Naive thymus-derived CD4-positive, alpha-beta T cell (primary cell): ENCODE measurements at regions not wholly inside any gene's neighbourhood (a gene's known extent, or its start where the extent isn't known, plus 50 kb on each side); places are given as distances from the start of the nearest gene placed in this dataset.

Experiments used
- ATAC-seq: fragments of 150-1000 bp; cut with Tn5 transposase; 2 replicates; pipeline ENCODE4 v1.10.0; 2021; ENCODE audit warnings: mild to moderate bottlenecking, moderate library complexity
- CTCF ChIA-PET: fragments of 350-600 bp; sonication (Branson Sonifier 250); formaldehyde crosslinking; loops from one replicate; lab custom pipeline; 2021; ENCODE audit warnings: antibody characterized with exemption; lab: Charles Lee
- POLR2A ChIA-PET: fragments of 350-600 bp; sonication (Branson Sonifier 250); formaldehyde crosslinking; loops from one replicate; lab custom pipeline; 2021; ENCODE audit warnings: antibody characterized with exemption, inconsistent platforms; lab: Charles Lee
- DNase-seq, 9 donors: peaks; one replicate each; pipeline versions ENCODE4 v3.0.0 to v3.0.0-alpha.2; 2020 to 2022; ENCODE audit warnings: mixed read lengths in 1 of 9
- H3K27ac ChIP-seq: one replicate; pipeline ENCODE4 v1.7.0; 2013; ENCODE audit warnings: mild to moderate bottlenecking, low read depth, low read length, moderate library complexity
- H3K27me3 ChIP-seq, 2 donors: one replicate each; pipeline ENCODE4 v1.7.0; 2013; ENCODE audit warnings: low read length in 2 of 2, mild to moderate bottlenecking in 2 of 2, moderate library complexity in 2 of 2; ENCODE audit not compliant: control insufficient read depth in 2 of 2, insufficient read depth in 2 of 2
- H3K36me3 ChIP-seq, 3 experiments: 1 replicate in 2 of 3; 2 replicates in 1 of 3; pipeline ENCODE4 v1.7.0; 2013; ENCODE audit warnings: low read length in 3 of 3, mild to moderate bottlenecking in 3 of 3, moderate library complexity in 1 of 3; ENCODE audit not compliant: insufficient read depth in 3 of 3, control insufficient read depth in 2 of 3
- H3K4me1 ChIP-seq, 2 donors: one replicate each; pipeline ENCODE4 v1.7.0; 2013; ENCODE audit warnings: low read length in 2 of 2, mild to moderate bottlenecking in 2 of 2, moderate library complexity in 1 of 2; ENCODE audit not compliant: control insufficient read depth in 2 of 2, insufficient read depth in 2 of 2
- H3K4me3 ChIP-seq: 2 replicates; pipeline ENCODE4 v1.7.0; 2013; ENCODE audit warnings: mild to moderate bottlenecking, low read length
- H3K9me3 ChIP-seq, 3 experiments: 1 replicate in 2 of 3; 2 replicates in 1 of 3; pipeline ENCODE4 v1.7.0; 2013; ENCODE audit warnings: low read length in 3 of 3; ENCODE audit not compliant: control insufficient read depth in 2 of 3
- H3K27ac Mint-ChIP-seq, 9 donors: one replicate each; pipeline ENCODE4 v1.8.0; 2020 to 2022; ENCODE audit warnings: mixed read lengths in 9 of 9, mild to moderate bottlenecking in 8 of 9, moderate library complexity in 5 of 9, inconsistent platforms in 2 of 9
- H3K27me3 Mint-ChIP-seq, 5 donors: one replicate each; pipeline ENCODE4 v1.8.0; 2021 to 2022; ENCODE audit warnings: mixed read lengths in 5 of 5, mild to moderate bottlenecking in 1 of 5
- H3K36me3 Mint-ChIP-seq, 5 donors: one replicate each; pipeline ENCODE4 v1.8.0; 2020 to 2022; ENCODE audit warnings: mixed read lengths in 5 of 5, mild to moderate bottlenecking in 3 of 5, inconsistent platforms in 1 of 5
- H3K4me1 Mint-ChIP-seq, 7 donors: one replicate each; pipeline ENCODE4 v1.8.0; 2020 to 2022; ENCODE audit warnings: mixed read lengths in 7 of 7, mild to moderate bottlenecking in 3 of 7, inconsistent platforms in 1 of 7
- H3K4me3 Mint-ChIP-seq, 10 donors: one replicate each; pipeline ENCODE4 v1.8.0; 2020 to 2022; ENCODE audit warnings: mild to moderate bottlenecking in 10 of 10, mixed read lengths in 10 of 10, moderate library complexity in 6 of 10, inconsistent platforms in 2 of 10
- H3K9me3 Mint-ChIP-seq, 11 donors: one replicate each; pipeline ENCODE4 v1.8.0; 2020 to 2022; ENCODE audit warnings: mixed read lengths in 11 of 11, mild to moderate bottlenecking in 4 of 11, inconsistent platforms in 1 of 11, moderate library complexity in 1 of 11
- intact Hi-C, 2 donors: fragments of 100-400 bp; cut with micrococcal nuclease; formaldehyde crosslinking; loops; one replicate each; pipeline ENCODE4 v1.15.1; 2023

- Mint-ChIP-seq H3K36me3 (peaks cover 0 to 19% (median 12%) of the 10 kb centered on the region in 5 donors), H3K9me3 (peaks cover 2 to 11% (median 10%) of the 10 kb centered on the region in 11 donors), H3K4me3 (no peak overlapping the region), H3K27ac (no peak overlapping the region), H3K27me3 (no peaks in the 10 kb centered on the region), H3K4me1 (no peaks in the 10 kb centered on the region)
- Histone ChIP-seq H3K36me3 (no peaks in the 10 kb centered on the region), H3K4me3 (no peak overlapping the region), H3K9me3 (no peaks in the 10 kb centered on the region), H3K4me1 (no peaks in the 10 kb centered on the region), H3K27ac (no peak overlapping the region), H3K27me3 (no peaks in the 10 kb centered on the region)
- no peak for DNase-seq
- no peak for ATAC-seq
- ChIA-PET POLR2A (no interaction called here), CTCF (no interaction called here)
- intact Hi-C loops: no loop called here
Measured at GRCh38 chr1:219266524-219266923, 92.8 kb downstream of the LYPLAL1 start.

- peaks cover 0 to 16% (median 13%) of the 10 kb centered on the region in 5 donors for H3K36me3 Mint-ChIP-seq
Measured at GRCh38 chr1:219265026-219265515, 91.4 kb downstream of the LYPLAL1 start.

GRCh38 chr1:219264561-219264960 is 90.9 kb downstream of the LYPLAL1 start:
- POLR2A ChIA-PET: no interaction called here

More at GRCh38 chr1:219265026-219265515, 91.4 kb downstream of the LYPLAL1 start:
- ChIA-PET POLR2A (no interaction called here), CTCF (no interaction called here)
- no peaks in the 10 kb centered on the region for H3K27me3 Mint-ChIP-seq
- Histone ChIP-seq H3K4me3 (no peak overlapping the region), H3K27me3 (no peaks in the 10 kb centered on the region), H3K4me1 (no peaks in the 10 kb centered on the region), H3K36me3 (no peaks in the 10 kb centered on the region), H3K27ac (no peak overlapping the region), H3K9me3 (peaks cover 0 to 3% (median 0%) of the 10 kb centered on the region in 3 experiments)
- H3K4me3 Mint-ChIP-seq: no peak overlapping the region
- H3K4me1 Mint-ChIP-seq: no peaks in the 10 kb centered on the region
- no peak overlapping the region for H3K27ac Mint-ChIP-seq
- intact Hi-C loops: no loop called here
- peaks cover 2 to 18% (median 11%) of the 10 kb centered on the region in 11 donors for H3K9me3 Mint-ChIP-seq
- DNase-seq (no peak), ATAC-seq (no peak)

More at GRCh38 chr1:219264561-219264960, 90.9 kb downstream of the LYPLAL1 start:
- H3K27me3 Mint-ChIP-seq: no peaks in the 10 kb centered on the region
- no peak overlapping the region for H3K4me3 ChIP-seq
- no peaks in the 10 kb centered on the region for H3K27me3 ChIP-seq
- intact Hi-C loops: no loop called here
- no peak overlapping the region for H3K27ac ChIP-seq
- no peaks in the 10 kb centered on the region for H3K4me1 Mint-ChIP-seq
- CTCF ChIA-PET: no interaction called here
- no peak overlapping the region for H3K4me3 Mint-ChIP-seq
- no peaks in the 10 kb centered on the region for H3K36me3 ChIP-seq
- H3K9me3 Mint-ChIP-seq: peaks cover 2 to 19% (median 11%) of the 10 kb centered on the region in 11 donors
- no peak overlapping the region for H3K27ac Mint-ChIP-seq
- no peak for DNase-seq
- no peak for ATAC-seq
- H3K36me3 Mint-ChIP-seq: peaks cover 0 to 17% (median 10%) of the 10 kb centered on the region in 5 donors
- no peaks in the 10 kb centered on the region for H3K4me1 ChIP-seq
- H3K9me3 ChIP-seq: peaks cover 0 to 3% (median 0%) of the 10 kb centered on the region in 3 experiments
